ENCODE measurements at regions not wholly inside any gene's neighbourhood (a gene's known extent, or its start where the extent isn't known, plus 50 kb on each side); places are given as distances from the start of the nearest gene placed in this dataset.

- H3K27me3 Mint-ChIP-seq (ENCODE audit: low read depth): peaks cover 3% of the 10 kb centered on the region
- no peaks in the 10 kb centered on the region for H3K36me3 Mint-ChIP-seq
- no peaks in the 10 kb centered on the region for H3K4me1 Mint-ChIP-seq
- no peak overlapping the region for H3K27ac Mint-ChIP-seq
- no peak for DNase-seq (ENCODE audit: low spot score in 2 of 2, unreplicated experiment in 2 of 2)
- no peak for TF ChIP-seq CTCF (IDR thresholded peaks at IDR 0.05; ENCODE audit: unreplicated experiment)
- no peaks in the 10 kb centered on the region for H3K9me3 Mint-ChIP-seq
- H3K4me3 Mint-ChIP-seq: no peak overlapping the region
Measured at GRCh38 chr20:40156600-40157317, 532.3 kb downstream of the MAFB start.

GRCh38 chr20:40154514-40154913, 534.5 kb downstream of the MAFB start:
- H3K27ac Mint-ChIP-seq: no peak overlapping the region
- TF ChIP-seq CTCF (IDR thresholded peaks at IDR 0.05; ENCODE audit: unreplicated experiment): no peak
- peaks cover 5% of the 10 kb centered on the region for H3K27me3 Mint-ChIP-seq (ENCODE audit: low read depth)
- no peaks in the 10 kb centered on the region for H3K9me3 Mint-ChIP-seq
- DNase-seq (ENCODE audit: low spot score in 2 of 2, unreplicated experiment in 2 of 2): no peak
- no peak overlapping the region for H3K4me3 Mint-ChIP-seq
- H3K4me1 Mint-ChIP-seq: no peaks in the 10 kb centered on the region
- no peaks in the 10 kb centered on the region for H3K36me3 Mint-ChIP-seq

- Mint-ChIP-seq H3K27ac (no peak overlapping the region), H3K36me3 (no peaks in the 10 kb centered on the region), H3K9me3 (peaks cover 13% of the 10 kb centered on the region), H3K4me1 (no peaks in the 10 kb centered on the region), H3K4me3 (no peak overlapping the region), H3K27me3 (ENCODE audit: low read depth) (peaks cover 5% of the 10 kb centered on the region)
- TF ChIP-seq CTCF (IDR thresholded peaks at IDR 0.05; ENCODE audit: unreplicated experiment): no peak
- no peak for DNase-seq (ENCODE audit: low spot score in 2 of 2, unreplicated experiment in 2 of 2)
Measured at GRCh38 chr20:40148886-40149285, 540.1 kb downstream of the MAFB start.

- no peak for DNase-seq (ENCODE audit: low spot score in 2 of 2, unreplicated experiment in 2 of 2)
- peaks cover 13% of the 10 kb centered on the region for H3K9me3 Mint-ChIP-seq
- H3K4me1 Mint-ChIP-seq: no peaks in the 10 kb centered on the region
- no peaks in the 10 kb centered on the region for H3K36me3 Mint-ChIP-seq
- H3K4me3 Mint-ChIP-seq: no peak overlapping the region
- no peak overlapping the region for H3K27ac Mint-ChIP-seq
- no peak for TF ChIP-seq CTCF (IDR thresholded peaks at IDR 0.05; ENCODE audit: unreplicated experiment)
- H3K27me3 Mint-ChIP-seq (ENCODE audit: low read depth): peaks cover 3% of the 10 kb centered on the region
Measured at GRCh38 chr20:40146071-40146470, 543.0 kb downstream of the MAFB start.

- H3K27ac Mint-ChIP-seq: no peak overlapping the region
- no peak for DNase-seq (ENCODE audit: low spot score in 2 of 2, unreplicated experiment in 2 of 2)
- TF ChIP-seq CTCF (IDR thresholded peaks at IDR 0.05; ENCODE audit: unreplicated experiment): no peak
- H3K27me3 Mint-ChIP-seq (ENCODE audit: low read depth): peaks cover under 1% of the 10 kb centered on the region
- H3K9me3 Mint-ChIP-seq: peaks cover 13% of the 10 kb centered on the region
- no peak overlapping the region for H3K4me3 Mint-ChIP-seq
- no peaks in the 10 kb centered on the region for H3K4me1 Mint-ChIP-seq
- no peaks in the 10 kb centered on the region for H3K36me3 Mint-ChIP-seq
Measured at GRCh38 chr20:40144581-40144980, 544.5 kb downstream of the MAFB start.

All from mesothelial cell of epicardium (in vitro differentiated cells).